BE2C (cell line): ENCODE measurements at regions not wholly inside any gene's neighbourhood (a gene's known extent, or its start where the extent isn't known, plus 50 kb on each side); places are given as distances from the start of the nearest gene placed in this dataset.
A peak's percentile ranks its signal among the peaks of the same experiment; 100 is the strongest.

ENCODE experiments used
- DNase-seq: peaks from one replicate; pipeline ENCODE4 v3.0.0-alpha.2; 2020
- H3K27me3 ChIP-seq: fragments of 250-450 bp; sonication (Bioruptor Pico); 2 replicates; pipeline ENCODE4 v1.5.1; 2020; ENCODE audit warnings: mild to moderate bottlenecking
- H3K36me3 ChIP-seq: fragments of 250-450 bp; sonication (Bioruptor Pico); 2 replicates; pipeline ENCODE4 v1.5.1; 2020; ENCODE audit warnings: mild to moderate bottlenecking
- H3K4me1 ChIP-seq: fragments of 250-450 bp; sonication (Bioruptor Pico); 2 replicates; pipeline ENCODE4 v1.5.1; 2020
- H3K4me3 ChIP-seq: 2 replicates; pipeline ENCODE4 v1.5.1; 2011; ENCODE audit warnings: low read depth, low read length
- H3K9me3 ChIP-seq: fragments of 250-450 bp; sonication (Bioruptor Pico); 2 replicates; pipeline ENCODE4 v1.5.1; 2020
- CTCF ChIP-seq: IDR thresholded peaks from 2 replicates; pipeline ENCODE4 v1.5.1; 2012; ENCODE audit warnings: mild to moderate bottlenecking, low read depth, low read length

GRCh38 chr17:77315551-77316190 is 174.9 kb downstream of the SEC14L1 start:
- H3K9me3 ChIP-seq: no peaks in the 10 kb centered on the region
- no peaks in the 10 kb centered on the region for H3K27me3 ChIP-seq
- H3K4me1 ChIP-seq: peaks cover 15% of the 10 kb centered on the region
- no peaks in the 10 kb centered on the region; the same call in 1 of the 2 replicates for H3K36me3 ChIP-seq
- TF ChIP-seq CTCF: no peak
- peak; percentile 46 for DNase-seq
- H3K4me3 ChIP-seq: no peak overlapping the region

- DNase-seq: no peak
- H3K4me1 ChIP-seq: peaks cover 16% of the 10 kb centered on the region
- no peak overlapping the region for H3K4me3 ChIP-seq
- no peaks in the 10 kb centered on the region for H3K9me3 ChIP-seq
- no peaks in the 10 kb centered on the region for H3K27me3 ChIP-seq
- no peak for TF ChIP-seq CTCF
- no peaks in the 10 kb centered on the region; the same call in 1 of the 2 replicates for H3K36me3 ChIP-seq
Measured at GRCh38 chr17:77316191-77316641, 175.4 kb downstream of the SEC14L1 start.

GRCh38 chr17:77316651-77317050 is 175.9 kb downstream of the SEC14L1 start:
- no peaks in the 10 kb centered on the region for H3K27me3 ChIP-seq
- peaks cover 18% of the 10 kb centered on the region for H3K4me1 ChIP-seq
- no peak for TF ChIP-seq CTCF
- H3K4me3 ChIP-seq: no peak overlapping the region
- H3K9me3 ChIP-seq: no peaks in the 10 kb centered on the region
- H3K36me3 ChIP-seq: no peaks in the 10 kb centered on the region; the same call in 1 of the 2 replicates
- no peak for DNase-seq

- DNase-seq: no peak
- Histone ChIP-seq H3K4me3 (no peak overlapping the region), H3K36me3 (no peaks in the 10 kb centered on the region; the same call in 1 of the 2 replicates), H3K9me3 (no peaks in the 10 kb centered on the region), H3K27me3 (no peaks in the 10 kb centered on the region), H3K4me1 (peaks cover 24% of the 10 kb centered on the region)
- TF ChIP-seq CTCF: no peak
Measured at GRCh38 chr17:77317091-77317750, 176.5 kb downstream of the SEC14L1 start.

DNA sequence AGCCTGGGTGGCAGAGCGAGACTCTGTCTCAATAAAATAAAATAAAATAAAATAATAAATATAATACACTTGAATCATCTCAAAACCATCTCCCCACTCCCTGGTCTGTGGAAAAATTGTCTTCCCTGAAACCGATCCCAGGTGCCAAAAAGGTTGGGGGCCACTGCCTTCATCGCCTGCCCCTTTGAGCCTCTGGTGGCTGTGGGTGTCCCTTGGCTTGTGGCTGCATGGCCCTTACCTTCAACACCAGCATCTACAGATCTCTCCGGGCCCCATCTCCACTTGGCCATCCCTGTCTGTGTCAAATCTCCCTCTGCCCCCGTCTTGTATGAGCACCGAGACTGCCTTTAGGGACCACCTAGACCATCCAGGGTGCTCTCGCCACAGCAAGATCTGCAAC is 177.3 kb downstream of the SEC14L1 start:
- Histone ChIP-seq H3K4me3 (no peak overlapping the region), H3K36me3 (no peaks in the 10 kb centered on the region; the same call in 1 of the 2 replicates), H3K9me3 (no peaks in the 10 kb centered on the region), H3K27me3 (no peaks in the 10 kb centered on the region), H3K4me1 (peaks cover 30% of the 10 kb centered on the region)
- TF ChIP-seq CTCF: no peak
- DNase-seq: no peak
